ENCODE measurements at regions not wholly inside any gene's neighbourhood (a gene's known extent, or its start where the extent isn't known, plus 50 kb on each side); places are given as distances from the start of the nearest gene placed in this dataset.
A peak's percentile ranks its signal among the peaks of the same experiment; 100 is the strongest.

GRCh38 chr13:112638919-112639318, 50.9 kb upstream of the ATP11A start:
- no peaks in the 10 kb centered on the region for H3K79me2 ChIP-seq (ENCODE audit: control insufficient read depth, insufficient read depth, low read length)
- H3K9ac ChIP-seq (ENCODE audit: insufficient read depth in 1 of 2, low read depth in 2 of 2, low read length in 2 of 2): no peak overlapping the region
- no peak overlapping the region for H3K4me3 ChIP-seq
- H3K9me1 ChIP-seq (ENCODE audit: control insufficient read depth, insufficient read depth, low read length): no peaks in the 10 kb centered on the region
- in situ Hi-C loops (cut with MboI) (no loop called here), intact Hi-C loops (cut with micrococcal nuclease) (no loop called here)
- no peak for ATAC-seq
- POLR2A ChIA-PET: no interaction called here
- peaks cover 21 to 62% of the 10 kb centered on the region in 2 experiments for H3K27me3 ChIP-seq (ENCODE audit: control insufficient read depth in 2 of 2, insufficient read depth in 2 of 2, low read length in 2 of 2)
- TF ChIP-seq ZNF316 (IDR thresholded peaks at IDR 0.05): peak; percentile 93
- no peak for TF ChIP-seq THRAP3 (IDR thresholded peaks at IDR 0.05; ENCODE audit: borderline replicate concordance)
- TF ChIP-seq ZKSCAN1 (IDR thresholded peaks at IDR 0.05; ENCODE audit: low read depth, low read length): no peak
- peak; percentile 88 for TF ChIP-seq MAFF (IDR thresholded peaks at IDR 0.05; ENCODE audit: low read length)
- TF ChIP-seq MAFK (IDR thresholded peaks at IDR 0.05; ENCODE audit: low read length): peak; percentile 91
- TF ChIP-seq CEBPG (CRISPR knock-in tag; IDR thresholded peaks at IDR 0.05): no peak
- no peak for TF ChIP-seq CEBPG (tag; conservative IDR thresholded peaks at IDR 0.05 in 1 of 2, IDR thresholded peaks at IDR 0.05 in 1 of 2)
- peak; percentile 85 for TF ChIP-seq C11orf30 (IDR thresholded peaks at IDR 0.05; ENCODE audit: low read depth)
- TF ChIP-seq MAFG (tag; conservative IDR thresholded peaks at IDR 0.05): peak; percentile 86
- H3K36me3 ChIP-seq (ENCODE audit: control insufficient read depth, insufficient read depth, low read length): no peaks in the 10 kb centered on the region
- H3K4me1 ChIP-seq (replicated peaks in 1 of 2; ENCODE audit: control insufficient read depth in 2 of 2, insufficient read depth in 2 of 2, low read length in 2 of 2): peaks cover 0 to 12% of the 10 kb centered on the region in 2 experiments; a peak in 2 of 5 replicates
- H3K9me3 ChIP-seq (replicated peaks; ENCODE audit: control insufficient read depth, insufficient read depth, low read depth, low read length): no peaks in the 10 kb centered on the region
- H3K4me2 ChIP-seq (ENCODE audit: insufficient read depth, low read length): no peak overlapping the region
- CTCF ChIA-PET (ENCODE audit: low intra/inter-chr PET ratio): no interaction called here
- no peak for DNase-seq (ENCODE audit: extremely low read depth in 1 of 4, low spot score in 3 of 4)
- no peak overlapping the region for H3K27ac ChIP-seq (ENCODE audit: extremely low read depth, low read depth, low read length)
- no peak for FAIRE-seq
- 0 out of 2 replicates have a peak, but pooled peaks cover 8% of the 10 kb centered on the region for H4K20me1 ChIP-seq (replicated peaks; ENCODE audit: control insufficient read depth, insufficient read depth, low read length)
- no peak overlapping the region for H2AFZ ChIP-seq (ENCODE audit: low read depth, low read length)
- BruUV-seq (replicated peaks): no TSS peak
- 7% methylated on average over 8 of the region's 10 CpGs for WGBS (ENCODE audit: insufficient coverage, low coverage, missing lambda C conversion rate)

Data from K562 (cell line).